Activated B cell treated with CpG ODN at 0.5 μM for 24 hours (primary cell): ENCODE measurements at regions not wholly inside any gene's neighbourhood (a gene's known extent, or its start where the extent isn't known, plus 50 kb on each side); places are given as distances from the start of the nearest gene placed in this dataset.

ENCODE experiments used
- ATAC-seq: fragments of 200-7000 bp; cut with Tn5 transposase; one replicate; pipeline ENCODE4 v1.10.0; 2021; ENCODE audit warnings: low read depth, mild to moderate bottlenecking, moderate library complexity
- CTCF ChIA-PET: fragments of 350-600 bp; sonication (Branson Sonifier 250); formaldehyde crosslinking; loops from one replicate; lab custom pipeline; 2021; ENCODE audit warnings: antibody characterized with exemption; lab: Charles Lee
- POLR2A ChIA-PET: fragments of 350-600 bp; sonication (Branson Sonifier 250); formaldehyde crosslinking; loops from one replicate; lab custom pipeline; 2021; ENCODE audit warnings: antibody characterized with exemption; lab: Charles Lee
- DNase-seq: peaks from one replicate; pipeline ENCODE4 v3.0.0; 2022
- H3K27ac Mint-ChIP-seq: one replicate; pipeline ENCODE4 v1.8.0; 2020; ENCODE audit warnings: mixed read lengths
- H3K27me3 Mint-ChIP-seq: one replicate; pipeline ENCODE4 v1.8.0; 2021; ENCODE audit warnings: mixed read lengths
- H3K36me3 Mint-ChIP-seq: one replicate; pipeline ENCODE4 v1.8.0; 2021; ENCODE audit warnings: low read depth, mixed read lengths
- H3K4me1 Mint-ChIP-seq: one replicate; pipeline ENCODE4 v1.8.0; 2021; ENCODE audit warnings: mixed read lengths
- H3K4me3 Mint-ChIP-seq: one replicate; pipeline ENCODE4 v1.8.0; 2020; ENCODE audit warnings: mild to moderate bottlenecking, mixed read lengths
- H3K9me3 Mint-ChIP-seq: one replicate; pipeline ENCODE4 v1.8.0; 2020; ENCODE audit warnings: mixed read lengths
- CTCF ChIP-seq: fragments of 200-600 bp; IDR thresholded peaks from one replicate; pipeline ENCODE4 v1.8.0; 2022; ENCODE audit warnings: antibody characterized with exemption, mild to moderate bottlenecking
- intact Hi-C: fragments of 100-400 bp; cut with micrococcal nuclease; formaldehyde crosslinking; loops from one replicate; pipeline ENCODE4 v1.15.1; 2024

GRCh38 chr3:195005759-195006510, 265.0 kb downstream of the XXYLT1 start:
- H3K4me1 Mint-ChIP-seq = peaks cover 57% of the 10 kb centered on the region
- H3K36me3 Mint-ChIP-seq = no peaks in the 10 kb centered on the region
- H3K27ac Mint-ChIP-seq = no peak overlapping the region
- DNase-seq (no peak), ATAC-seq (no peak)
- ChIA-PET CTCF (interaction anchor here (0.9 to 1.6 kb wide), 2 partner anchors 101 to 334 kb away, joined by 4 to 5 read pairs; partner anchors contain the start of gene LSG1), POLR2A (interaction anchor here (0.6 kb wide), 1 partner anchor 136 kb away, joined by 3 read pairs; no protein-coding TSS in a partner anchor)
- no peak overlapping the region for H3K4me3 Mint-ChIP-seq
- intact Hi-C loops = no loop called here
- no peaks in the 10 kb centered on the region for H3K9me3 Mint-ChIP-seq
- no peaks in the 10 kb centered on the region for H3K27me3 Mint-ChIP-seq
- TF ChIP-seq CTCF = no peak

GRCh38 chr3:195007151-195007550, 263.8 kb downstream of the XXYLT1 start:
- intact Hi-C loops = no loop called here
- H3K27ac Mint-ChIP-seq = no peak overlapping the region
- POLR2A ChIA-PET = no interaction called here
- H3K4me1 Mint-ChIP-seq = peaks cover 49% of the 10 kb centered on the region
- no peaks in the 10 kb centered on the region for H3K9me3 Mint-ChIP-seq
- no peaks in the 10 kb centered on the region for H3K36me3 Mint-ChIP-seq
- CTCF ChIA-PET = interaction anchor here (1.2 kb wide), 1 partner anchor 100 kb away, joined by 3 read pairs; no protein-coding TSS in a partner anchor
- DNase-seq = no peak
- ATAC-seq = no peak
- no peaks in the 10 kb centered on the region for H3K27me3 Mint-ChIP-seq
- no peak overlapping the region for H3K4me3 Mint-ChIP-seq
- TF ChIP-seq CTCF = no peak

GRCh38 chr3:195007766-195008165, 263.2 kb downstream of the XXYLT1 start:
- intact Hi-C loops = no loop called here
- ATAC-seq (no peak), DNase-seq (no peak)
- TF ChIP-seq CTCF = no peak
- Mint-ChIP-seq H3K27me3 (no peaks in the 10 kb centered on the region), H3K27ac (no peak overlapping the region), H3K9me3 (no peaks in the 10 kb centered on the region), H3K4me1 (peaks cover 43% of the 10 kb centered on the region), H3K36me3 (no peaks in the 10 kb centered on the region), H3K4me3 (no peak overlapping the region)
- CTCF ChIA-PET = interaction anchor here (1.2 kb wide), 1 partner anchor 99 kb away, joined by 3 read pairs; no protein-coding TSS in a partner anchor
- POLR2A ChIA-PET = no interaction called here

- no peaks in the 10 kb centered on the region for H3K36me3 Mint-ChIP-seq
- intact Hi-C loops = no loop called here
- H3K27ac Mint-ChIP-seq = no peak overlapping the region
- no peak for TF ChIP-seq CTCF
- DNase-seq = no peak
- no peak overlapping the region for H3K4me3 Mint-ChIP-seq
- ChIA-PET POLR2A (no interaction called here), CTCF (interaction anchor here (1.3 kb wide), 1 partner anchor 326 kb away, joined by 4 read pairs; no protein-coding TSS in a partner anchor)
- peaks cover 35% of the 10 kb centered on the region for H3K4me1 Mint-ChIP-seq
- no peaks in the 10 kb centered on the region for H3K27me3 Mint-ChIP-seq
- no peak for ATAC-seq
- no peaks in the 10 kb centered on the region for H3K9me3 Mint-ChIP-seq
These were observed 262.1 kb downstream of the XXYLT1 start for GRCh38 chr3:195008816-195009215.

- DNase-seq (no peak), ATAC-seq (no peak)
- H3K36me3 Mint-ChIP-seq = no peaks in the 10 kb centered on the region
- H3K9me3 Mint-ChIP-seq = no peaks in the 10 kb centered on the region
- no peaks in the 10 kb centered on the region for H3K27me3 Mint-ChIP-seq
- no peak overlapping the region for H3K4me3 Mint-ChIP-seq
- H3K4me1 Mint-ChIP-seq = peaks cover 35% of the 10 kb centered on the region
- intact Hi-C loops = no loop called here
- H3K27ac Mint-ChIP-seq = no peak overlapping the region
- POLR2A ChIA-PET = no interaction called here
- TF ChIP-seq CTCF = no peak
- CTCF ChIA-PET = interaction anchor here (1.3 kb wide), 1 partner anchor 327 kb away, joined by 4 read pairs; no protein-coding TSS in a partner anchor
These were observed 261.3 kb downstream of the XXYLT1 start for GRCh38 chr3:195009616-195010015.
